ENCODE measurements at regions not wholly inside any gene's neighbourhood (a gene's known extent, or its start where the extent isn't known, plus 50 kb on each side); places are given as distances from the start of the nearest gene placed in this dataset.

DNA sequence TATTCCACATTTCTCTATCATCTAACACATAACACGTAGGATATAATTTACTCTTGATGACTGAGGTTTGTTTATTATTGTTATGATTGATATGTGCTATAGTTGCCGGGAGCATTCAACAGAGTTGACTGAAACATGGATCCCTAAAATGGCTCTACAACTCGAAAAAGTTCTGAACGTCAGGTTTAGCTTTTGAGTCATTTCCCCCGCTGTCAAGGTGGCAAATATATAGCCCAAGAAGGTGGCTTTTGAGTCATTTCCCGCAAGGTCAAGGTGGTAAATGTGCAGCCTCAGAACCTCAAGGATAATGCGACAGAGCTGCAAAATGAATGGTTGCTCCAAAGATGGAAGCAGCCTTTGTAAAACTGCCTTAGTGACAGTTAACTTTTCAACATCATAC is 104.0 kb downstream of the NIBAN1 start:
- H3K27me3 ChIP-seq (ENCODE audit: insufficient read depth, low read length) = peaks cover 44% of the 10 kb centered on the region
- H3K4me3 ChIP-seq (ENCODE audit: insufficient read depth, low read length) = no peak overlapping the region
- no peaks in the 10 kb centered on the region for H3K9me3 ChIP-seq (ENCODE audit: low read depth, low read length)
- H4K20me1 ChIP-seq (ENCODE audit: insufficient read depth, low read length) = no peaks in the 10 kb centered on the region
- no peaks in the 10 kb centered on the region for H3K36me3 ChIP-seq (ENCODE audit: insufficient read depth, low read length)
- no peak overlapping the region for H3K4me2 ChIP-seq (ENCODE audit: insufficient read depth, low read length)
- H3K4me1 ChIP-seq (ENCODE audit: insufficient read depth, low read length) = peaks cover 12% of the 10 kb centered on the region
- no peak for DNase-seq (ENCODE audit: insufficient read length, low spot score, missing footprints)
- no peak overlapping the region for H3K27ac ChIP-seq (ENCODE audit: low read depth, low read length)
- TF ChIP-seq, protein P1, sequence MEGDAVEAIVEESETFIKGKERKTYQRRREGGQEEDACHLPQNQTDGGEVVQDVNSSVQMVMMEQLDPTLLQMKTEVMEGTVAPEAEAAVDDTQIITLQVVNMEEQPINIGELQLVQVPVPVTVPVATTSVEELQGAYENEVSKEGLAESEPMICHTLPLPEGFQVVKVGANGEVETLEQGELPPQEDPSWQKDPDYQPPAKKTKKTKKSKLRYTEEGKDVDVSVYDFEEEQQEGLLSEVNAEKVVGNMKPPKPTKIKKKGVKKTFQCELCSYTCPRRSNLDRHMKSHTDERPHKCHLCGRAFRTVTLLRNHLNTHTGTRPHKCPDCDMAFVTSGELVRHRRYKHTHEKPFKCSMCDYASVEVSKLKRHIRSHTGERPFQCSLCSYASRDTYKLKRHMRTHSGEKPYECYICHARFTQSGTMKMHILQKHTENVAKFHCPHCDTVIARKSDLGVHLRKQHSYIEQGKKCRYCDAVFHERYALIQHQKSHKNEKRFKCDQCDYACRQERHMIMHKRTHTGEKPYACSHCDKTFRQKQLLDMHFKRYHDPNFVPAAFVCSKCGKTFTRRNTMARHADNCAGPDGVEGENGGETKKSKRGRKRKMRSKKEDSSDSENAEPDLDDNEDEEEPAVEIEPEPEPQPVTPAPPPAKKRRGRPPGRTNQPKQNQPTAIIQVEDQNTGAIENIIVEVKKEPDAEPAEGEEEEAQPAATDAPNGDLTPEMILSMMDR (IDR thresholded peaks at IDR 0.05; ENCODE audit: extremely low read depth, low read depth, low read length) = no peak
- no peaks in the 10 kb centered on the region for H3K79me2 ChIP-seq (ENCODE audit: insufficient read depth, low read length)
- H2AFZ ChIP-seq (ENCODE audit: low read length) = no peak overlapping the region

DNA sequence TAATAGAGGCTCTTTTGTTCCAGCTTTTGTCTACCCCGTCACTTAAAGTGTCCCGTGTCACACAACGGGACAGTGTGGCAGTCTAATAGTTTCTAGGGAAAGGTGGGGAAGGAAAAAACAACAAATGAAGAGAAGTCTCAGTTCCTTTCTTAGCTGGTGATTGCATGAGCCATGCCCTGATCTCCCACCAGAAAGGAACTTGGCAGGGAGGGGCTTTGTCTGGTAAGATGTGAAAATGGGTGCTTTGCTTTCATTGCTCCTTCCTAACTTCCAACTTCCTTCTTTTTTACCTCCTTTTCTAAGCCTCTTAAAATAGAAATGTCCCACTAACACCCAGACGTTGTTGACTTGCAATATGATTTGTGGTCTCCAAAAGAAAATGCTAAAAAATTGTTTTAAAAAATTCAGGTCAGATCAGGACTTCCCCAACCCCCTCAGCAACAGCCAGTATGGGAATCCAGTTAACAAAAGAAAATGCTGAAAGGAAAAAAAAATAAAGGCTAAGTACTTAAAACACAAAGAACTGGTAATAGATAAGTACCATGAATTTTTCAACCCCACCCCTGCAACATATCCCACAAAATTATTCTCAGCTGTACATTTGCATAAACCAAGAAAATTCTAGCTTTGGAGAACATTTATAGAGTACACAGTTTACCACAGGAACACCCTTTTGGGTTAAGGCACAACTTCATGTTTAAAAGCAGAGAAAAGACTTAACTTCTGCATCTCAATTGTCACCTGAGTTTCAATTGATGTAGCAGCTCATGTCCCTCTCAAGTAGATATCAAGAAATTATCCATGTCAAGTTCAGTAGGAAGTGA is 106.2 kb downstream of the NIBAN1 start:
- Histone ChIP-seq H3K4me2 (ENCODE audit: insufficient read depth, low read length) (no peak overlapping the region), H3K27ac (ENCODE audit: low read depth, low read length) (no peak overlapping the region), H3K4me3 (ENCODE audit: insufficient read depth, low read length) (no peak overlapping the region), H3K9me3 (ENCODE audit: low read depth, low read length) (no peaks in the 10 kb centered on the region), H3K36me3 (ENCODE audit: insufficient read depth, low read length) (no peaks in the 10 kb centered on the region), H4K20me1 (ENCODE audit: insufficient read depth, low read length) (no peaks in the 10 kb centered on the region), H3K79me2 (ENCODE audit: insufficient read depth, low read length) (no peaks in the 10 kb centered on the region), H2AFZ (ENCODE audit: low read length) (no peak overlapping the region), H3K27me3 (ENCODE audit: insufficient read depth, low read length) (peaks cover 60% of the 10 kb centered on the region), H3K4me1 (ENCODE audit: insufficient read depth, low read length) (peaks cover 12% of the 10 kb centered on the region)
- TF ChIP-seq, protein P1 (IDR thresholded peaks at IDR 0.05; ENCODE audit: extremely low read depth, low read depth, low read length) = no peak
- DNase-seq (ENCODE audit: insufficient read length, low spot score, missing footprints) = no peak

DNA sequence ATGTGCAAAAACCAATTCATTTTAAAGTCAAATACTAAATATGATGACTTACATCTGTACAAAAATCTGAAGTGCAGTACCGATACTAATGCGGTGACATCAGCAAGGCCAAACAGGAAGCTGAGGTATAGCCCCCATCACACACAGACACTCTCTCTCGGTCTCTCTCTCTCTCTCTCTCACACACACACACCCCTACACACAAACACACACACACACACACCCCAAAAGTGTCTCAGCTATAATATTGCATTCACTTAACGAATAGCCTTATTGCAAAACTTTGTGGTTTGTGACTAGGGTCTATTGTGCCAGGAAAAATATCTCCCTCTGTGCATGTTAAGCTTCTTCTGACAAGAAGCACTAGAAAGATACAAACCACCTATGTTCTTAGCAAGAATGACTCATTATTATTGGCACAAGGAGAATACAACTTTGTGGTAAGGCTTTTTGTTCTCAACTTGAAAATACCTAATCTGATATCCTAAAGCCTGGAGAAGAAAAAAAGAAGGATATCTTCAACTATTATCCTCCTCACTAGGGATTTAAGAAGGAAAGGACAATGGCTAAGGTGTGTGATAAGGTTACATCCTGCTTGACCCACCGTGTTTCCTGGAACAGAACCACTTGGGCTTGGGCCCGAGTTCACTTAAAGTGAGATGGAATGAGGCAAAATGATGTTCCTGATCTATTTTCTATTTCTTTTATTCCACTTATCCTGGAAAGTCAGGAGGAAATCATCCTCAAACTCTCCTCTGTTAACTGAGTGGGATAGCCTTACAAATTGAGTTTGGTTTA is 107.1 kb downstream of the NIBAN1 start:
- DNase-seq (ENCODE audit: insufficient read length, low spot score, missing footprints) = no peak
- H3K4me1 ChIP-seq (ENCODE audit: insufficient read depth, low read length) = peaks cover 12% of the 10 kb centered on the region
- no peak overlapping the region for H3K27ac ChIP-seq (ENCODE audit: low read depth, low read length)
- no peaks in the 10 kb centered on the region for H3K36me3 ChIP-seq (ENCODE audit: insufficient read depth, low read length)
- H4K20me1 ChIP-seq (ENCODE audit: insufficient read depth, low read length) = no peaks in the 10 kb centered on the region
- TF ChIP-seq, protein P1 (IDR thresholded peaks at IDR 0.05; ENCODE audit: extremely low read depth, low read depth, low read length) = no peak
- H3K4me2 ChIP-seq (ENCODE audit: insufficient read depth, low read length) = peak overlapping the region; percentile 53
- no peak overlapping the region for H2AFZ ChIP-seq (ENCODE audit: low read length)
- no peaks in the 10 kb centered on the region for H3K79me2 ChIP-seq (ENCODE audit: insufficient read depth, low read length)
- H3K9me3 ChIP-seq (ENCODE audit: low read depth, low read length) = no peaks in the 10 kb centered on the region
- peaks cover 66% of the 10 kb centered on the region for H3K27me3 ChIP-seq (ENCODE audit: insufficient read depth, low read length)
- H3K4me3 ChIP-seq (ENCODE audit: insufficient read depth, low read length) = no peak overlapping the region

DNA sequence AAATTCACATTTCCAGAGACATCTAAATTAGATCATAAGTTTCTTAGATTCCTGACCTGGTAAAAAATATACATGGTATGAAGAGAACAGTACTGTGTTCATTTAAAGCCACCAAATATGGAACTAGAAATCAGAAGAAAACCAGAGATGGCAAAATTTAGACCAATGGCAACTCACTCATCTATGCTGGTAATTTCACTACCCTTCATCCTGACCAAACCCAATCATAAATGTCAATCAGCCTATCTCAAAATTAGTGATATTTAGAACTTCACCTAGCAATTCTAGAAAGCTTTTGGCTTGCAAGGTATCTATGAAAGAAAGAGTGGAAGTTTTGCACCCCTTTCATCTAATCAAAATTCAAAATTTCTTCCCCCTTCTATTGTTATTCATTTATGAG is 107.7 kb downstream of the NIBAN1 start:
- TF ChIP-seq, protein P1 (IDR thresholded peaks at IDR 0.05; ENCODE audit: extremely low read depth, low read depth, low read length) = no peak
- no peak for DNase-seq (ENCODE audit: insufficient read length, low spot score, missing footprints)
- Histone ChIP-seq H3K9me3 (ENCODE audit: low read depth, low read length) (no peaks in the 10 kb centered on the region), H3K36me3 (ENCODE audit: insufficient read depth, low read length) (no peaks in the 10 kb centered on the region), H4K20me1 (ENCODE audit: insufficient read depth, low read length) (no peaks in the 10 kb centered on the region), H3K27ac (ENCODE audit: low read depth, low read length) (no peak overlapping the region), H3K27me3 (ENCODE audit: insufficient read depth, low read length) (peaks cover 70% of the 10 kb centered on the region), H3K79me2 (ENCODE audit: insufficient read depth, low read length) (no peaks in the 10 kb centered on the region), H2AFZ (ENCODE audit: low read length) (no peak overlapping the region), H3K4me3 (ENCODE audit: insufficient read depth, low read length) (no peak overlapping the region), H3K4me2 (ENCODE audit: insufficient read depth, low read length) (peak overlapping the region; percentile 53), H3K4me1 (ENCODE audit: insufficient read depth, low read length) (peaks cover 12% of the 10 kb centered on the region)

All from osteoblast (primary cell).